ENCODE measurements at regions not wholly inside any gene's neighbourhood (a gene's known extent, or its start where the extent isn't known, plus 50 kb on each side); places are given as distances from the start of the nearest gene placed in this dataset.

- no peak overlapping the region for H3K4me3 ChIP-seq (ENCODE audit: low read depth, low read length)
- TF ChIP-seq CTCF (IDR thresholded peaks at IDR 0.05; ENCODE audit: borderline replicate concordance, insufficient read depth, low read depth, low read length) = no peak
These were observed 279.2 kb upstream of the P2RY1 start for GRCh38 chr3:152555666-152556291.

GRCh38 chr3:152556731-152557254, 278.1 kb upstream of the P2RY1 start:
- H3K4me3 ChIP-seq (ENCODE audit: low read depth, low read length) = no peak overlapping the region
- no peak for TF ChIP-seq CTCF (IDR thresholded peaks at IDR 0.05; ENCODE audit: borderline replicate concordance, insufficient read depth, low read depth, low read length)

- no peak overlapping the region for H3K4me3 ChIP-seq (ENCODE audit: low read depth, low read length)
- no peak for TF ChIP-seq CTCF (IDR thresholded peaks at IDR 0.05; ENCODE audit: borderline replicate concordance, insufficient read depth, low read depth, low read length)
These were observed 277.5 kb upstream of the P2RY1 start for GRCh38 chr3:152557302-152557999.

- TF ChIP-seq CTCF (IDR thresholded peaks at IDR 0.05; ENCODE audit: borderline replicate concordance, insufficient read depth, low read depth, low read length) = no peak
- no peak overlapping the region for H3K4me3 ChIP-seq (ENCODE audit: low read depth, low read length)
These were observed 276.5 kb upstream of the P2RY1 start for GRCh38 chr3:152558386-152558785.

GRCh38 chr3:152559246-152559645, 275.7 kb upstream of the P2RY1 start:
- no peak overlapping the region for H3K4me3 ChIP-seq (ENCODE audit: low read depth, low read length)
- TF ChIP-seq CTCF (IDR thresholded peaks at IDR 0.05; ENCODE audit: borderline replicate concordance, insufficient read depth, low read depth, low read length) = no peak

- no peak for TF ChIP-seq CTCF (IDR thresholded peaks at IDR 0.05; ENCODE audit: borderline replicate concordance, insufficient read depth, low read depth, low read length)
- no peak overlapping the region for H3K4me3 ChIP-seq (ENCODE audit: low read depth, low read length)
These were observed 270.5 kb upstream of the P2RY1 start for GRCh38 chr3:152564459-152564858.
